ENCODE measurements at regions not wholly inside any gene's neighbourhood (a gene's known extent, or its start where the extent isn't known, plus 50 kb on each side); places are given as distances from the start of the nearest gene placed in this dataset.

- no peak for DNase-seq (ENCODE audit: low read depth)
- TF ChIP-seq CTCF (conservative IDR thresholded peaks at IDR 0.05; ENCODE audit: low read depth, low read length): no peak
- no peak overlapping the region for H3K4me3 ChIP-seq (ENCODE audit: low read length)
Measured at GRCh38 chr12:13443498-13443897, 247.0 kb downstream of the EMP1 start.

- TF ChIP-seq CTCF (conservative IDR thresholded peaks at IDR 0.05; ENCODE audit: low read depth, low read length): no peak
- H3K4me3 ChIP-seq (ENCODE audit: low read length): no peak overlapping the region
- DNase-seq (ENCODE audit: low read depth): no peak
Measured at GRCh38 chr12:13443028-13443427, 246.5 kb downstream of the EMP1 start.

DNA sequence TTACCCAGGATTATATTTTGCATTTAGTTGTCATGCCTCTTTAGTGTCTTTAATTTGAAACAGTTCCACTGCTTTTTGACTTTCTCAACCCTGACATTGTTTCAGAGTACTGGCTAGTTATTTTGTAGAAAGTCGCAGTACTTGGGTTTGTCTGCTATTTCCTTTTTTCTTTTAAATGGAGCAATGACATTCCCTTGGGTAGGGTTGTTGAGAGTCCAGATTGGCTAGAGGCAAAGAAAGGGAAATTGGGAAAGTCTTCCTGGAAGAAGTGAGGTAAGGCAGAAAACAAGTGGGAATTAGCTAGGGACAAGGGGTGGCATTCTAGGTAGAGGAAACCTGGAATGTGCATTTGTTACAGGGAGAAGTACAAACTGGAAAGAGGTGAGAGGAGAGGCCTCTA is 245.9 kb downstream of the EMP1 start:
- no peak for TF ChIP-seq CTCF (conservative IDR thresholded peaks at IDR 0.05; ENCODE audit: low read depth, low read length)
- no peak overlapping the region for H3K4me3 ChIP-seq (ENCODE audit: low read length)
- DNase-seq (ENCODE audit: low read depth): no peak

DNA sequence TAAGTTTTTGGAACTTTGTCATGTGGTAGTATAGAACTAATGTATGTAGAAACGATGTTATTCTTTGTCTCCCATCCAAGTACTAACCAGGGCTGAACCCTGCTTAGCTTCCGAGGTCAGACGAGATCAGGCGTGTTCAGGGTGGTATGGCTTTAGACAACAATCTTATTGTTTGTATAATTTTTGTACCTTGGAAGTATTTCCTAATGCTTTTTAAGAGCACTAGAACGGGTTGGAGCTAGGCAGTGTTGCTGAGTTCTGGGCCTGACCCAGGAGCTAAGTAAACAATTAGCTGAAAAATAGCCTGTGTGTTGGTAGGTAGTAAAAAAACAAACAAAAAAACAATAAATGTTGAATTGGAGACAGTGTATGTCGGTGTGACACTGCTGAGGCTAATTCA is 244.3 kb downstream of the EMP1 start:
- no peak for DNase-seq (ENCODE audit: low read depth)
- TF ChIP-seq CTCF (conservative IDR thresholded peaks at IDR 0.05; ENCODE audit: low read depth, low read length): no peak
- H3K4me3 ChIP-seq (ENCODE audit: low read length): no peak overlapping the region

GRCh38 chr12:13437541-13437940 is 241.0 kb downstream of the EMP1 start:
- no peak for DNase-seq (ENCODE audit: low read depth)
- TF ChIP-seq CTCF (conservative IDR thresholded peaks at IDR 0.05; ENCODE audit: low read depth, low read length): no peak
- H3K4me3 ChIP-seq (ENCODE audit: low read length): no peak overlapping the region

- no peak for DNase-seq (ENCODE audit: low read depth)
- no peak overlapping the region for H3K4me3 ChIP-seq (ENCODE audit: low read length)
- no peak for TF ChIP-seq CTCF (conservative IDR thresholded peaks at IDR 0.05; ENCODE audit: low read depth, low read length)
Measured at GRCh38 chr12:13436696-13437391, 240.3 kb downstream of the EMP1 start.

GRCh38 chr12:13436182-13436581 is 239.7 kb downstream of the EMP1 start:
- H3K4me3 ChIP-seq (ENCODE audit: low read length): no peak overlapping the region
- DNase-seq (ENCODE audit: low read depth): no peak
- no peak for TF ChIP-seq CTCF (conservative IDR thresholded peaks at IDR 0.05; ENCODE audit: low read depth, low read length)
